MM.1S (cell line): ENCODE measurements at regions not wholly inside any gene's neighbourhood (a gene's known extent, or its start where the extent isn't known, plus 50 kb on each side); places are given as distances from the start of the nearest gene placed in this dataset.

Experiments
- CTCF ChIP-seq: fragments of 300-600 bp; sonication (generic); IDR thresholded peaks from 2 replicates; pipeline ENCODE4 v1.5.1; 2016; ENCODE audit warnings: antibody characterized with exemption, low read length, mixed read lengths
- EZH2 ChIP-seq: fragments of 300-600 bp; sonication (generic); optimal IDR thresholded peaks from 2 replicates; pipeline ENCODE3; 2017; ENCODE audit warnings: low read depth, mild to moderate bottlenecking, antibody characterized with exemption, low read length, mixed read lengths
- EZH2phosphoT487 ChIP-seq: fragments of 300-600 bp; sonication (generic); IDR thresholded peaks from 2 replicates; pipeline ENCODE4 v1.6.1; 2018; ENCODE audit warnings: antibody characterized with exemption, low read length

DNA sequence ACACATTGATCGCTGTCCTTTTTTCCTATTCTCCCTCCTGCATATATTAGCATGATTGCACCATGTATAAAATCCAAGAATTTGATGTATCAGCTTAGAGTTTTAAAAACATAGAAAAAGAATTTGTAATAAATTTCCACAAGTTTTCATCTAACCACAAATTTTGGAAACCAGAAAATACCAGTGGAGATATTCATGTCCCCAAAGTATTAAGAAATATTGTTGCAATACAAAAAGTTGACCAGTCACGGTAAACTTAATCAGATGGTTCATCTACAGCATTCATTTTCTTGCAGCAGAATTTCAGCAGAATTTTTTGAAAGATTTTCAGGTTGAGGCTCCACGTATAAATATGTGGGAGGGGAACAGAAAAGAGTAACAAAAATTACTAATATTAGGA lies 500.9 kb upstream of the MDFIC2 start:
- no peak for TF ChIP-seq CTCF
- no peak for TF ChIP-seq EZH2
- no peak for TF ChIP-seq EZH2phosphoT487
